OCI-LY1 (cell line): ENCODE measurements at regions not wholly inside any gene's neighbourhood (a gene's known extent, or its start where the extent isn't known, plus 50 kb on each side); places are given as distances from the start of the nearest gene placed in this dataset.

ENCODE experiments used
- EZH2 ChIP-seq: fragments of 200-600 bp; sonication (generic), shearing (Covaris generic); IDR thresholded peaks from 2 replicates; pipeline ENCODE4 v1.8.0; 2017; ENCODE audit warnings: borderline replicate concordance, mixed run types, mild to moderate bottlenecking, antibody characterized with exemption, low read length, moderate library complexity, mixed read lengths
- TF ChIP-seq, protein P1 (sequence below): fragments of 200-600 bp; sonication (generic), shearing (Covaris generic); IDR thresholded peaks from 2 replicates; pipeline ENCODE4 v1.5.1; 2017; ENCODE audit warnings: mild to moderate bottlenecking, antibody characterized with exemption, low read length, moderate library complexity, mixed read lengths

DNA sequence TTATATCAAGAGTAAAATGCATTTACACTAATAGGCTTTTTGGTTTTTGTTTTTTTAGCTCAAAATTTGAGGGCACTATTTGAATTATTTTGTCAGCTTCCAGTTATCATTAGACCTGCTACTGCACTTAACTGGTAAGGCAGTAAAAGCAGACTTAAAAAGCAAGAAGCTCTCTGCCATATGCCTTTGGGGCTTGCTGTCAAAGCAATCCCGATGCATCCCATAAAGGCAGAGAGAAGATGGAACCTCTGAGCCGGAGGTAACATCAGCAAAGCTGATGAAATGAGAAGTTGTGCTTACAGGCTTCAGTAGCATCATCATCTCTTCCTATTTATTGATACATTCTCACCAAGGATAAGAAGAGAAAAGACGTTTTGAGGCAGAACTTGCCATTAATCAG, 1414.3 kb upstream of the CDH6 start:
- no peak for TF ChIP-seq EZH2
- TF ChIP-seq, protein P1, sequence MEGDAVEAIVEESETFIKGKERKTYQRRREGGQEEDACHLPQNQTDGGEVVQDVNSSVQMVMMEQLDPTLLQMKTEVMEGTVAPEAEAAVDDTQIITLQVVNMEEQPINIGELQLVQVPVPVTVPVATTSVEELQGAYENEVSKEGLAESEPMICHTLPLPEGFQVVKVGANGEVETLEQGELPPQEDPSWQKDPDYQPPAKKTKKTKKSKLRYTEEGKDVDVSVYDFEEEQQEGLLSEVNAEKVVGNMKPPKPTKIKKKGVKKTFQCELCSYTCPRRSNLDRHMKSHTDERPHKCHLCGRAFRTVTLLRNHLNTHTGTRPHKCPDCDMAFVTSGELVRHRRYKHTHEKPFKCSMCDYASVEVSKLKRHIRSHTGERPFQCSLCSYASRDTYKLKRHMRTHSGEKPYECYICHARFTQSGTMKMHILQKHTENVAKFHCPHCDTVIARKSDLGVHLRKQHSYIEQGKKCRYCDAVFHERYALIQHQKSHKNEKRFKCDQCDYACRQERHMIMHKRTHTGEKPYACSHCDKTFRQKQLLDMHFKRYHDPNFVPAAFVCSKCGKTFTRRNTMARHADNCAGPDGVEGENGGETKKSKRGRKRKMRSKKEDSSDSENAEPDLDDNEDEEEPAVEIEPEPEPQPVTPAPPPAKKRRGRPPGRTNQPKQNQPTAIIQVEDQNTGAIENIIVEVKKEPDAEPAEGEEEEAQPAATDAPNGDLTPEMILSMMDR, result no peak
